ENCODE measurements at regions not wholly inside any gene's neighbourhood (a gene's known extent, or its start where the extent isn't known, plus 50 kb on each side); places are given as distances from the start of the nearest gene placed in this dataset.

GRCh38 chr13:21767032-21767431 is 96.2 kb downstream of the FGF9 start:
- no peak for TF ChIP-seq CTCF (IDR thresholded peaks at IDR 0.05; ENCODE audit: insufficient read depth, low read length, missing control alignments)
- no peak overlapping the region for H3K4me3 ChIP-seq (ENCODE audit: low read depth, low read length)
- ChIA-PET POLR2A (no interaction called here), CTCF (no interaction called here)
- no peak for DNase-seq (ENCODE audit: low read depth, low spot score)

GRCh38 chr13:21771075-21771474 is 100.2 kb downstream of the FGF9 start:
- no peak for TF ChIP-seq CTCF (IDR thresholded peaks at IDR 0.05; ENCODE audit: insufficient read depth, low read length, missing control alignments)
- POLR2A ChIA-PET = no interaction called here
- no peak for DNase-seq (ENCODE audit: low read depth, low spot score)
- CTCF ChIA-PET = no interaction called here
- H3K4me3 ChIP-seq (ENCODE audit: low read depth, low read length) = no peak overlapping the region

- ChIA-PET POLR2A (no interaction called here), CTCF (interaction anchor here (0.7 kb wide), 1 partner anchor 54 kb away, joined by 3 read pairs; no protein-coding TSS in a partner anchor)
- H3K4me3 ChIP-seq (ENCODE audit: low read depth, low read length) = no peak overlapping the region
- no peak for TF ChIP-seq CTCF (IDR thresholded peaks at IDR 0.05; ENCODE audit: insufficient read depth, low read length, missing control alignments)
- DNase-seq (ENCODE audit: low read depth, low spot score) = no peak
Observed at GRCh38 chr13:21777166-21777565, 106.3 kb downstream of the FGF9 start.

GRCh38 chr13:21777813-21778212 is 106.9 kb downstream of the FGF9 start:
- POLR2A ChIA-PET = no interaction called here
- no peak for DNase-seq (ENCODE audit: low read depth, low spot score)
- CTCF ChIA-PET = no interaction called here
- TF ChIP-seq CTCF (IDR thresholded peaks at IDR 0.05; ENCODE audit: insufficient read depth, low read length, missing control alignments) = no peak
- no peak overlapping the region for H3K4me3 ChIP-seq (ENCODE audit: low read depth, low read length)

GRCh38 chr13:21782736-21783135 is 111.9 kb downstream of the FGF9 start:
- ChIA-PET CTCF (no interaction called here), POLR2A (no interaction called here)
- TF ChIP-seq CTCF (IDR thresholded peaks at IDR 0.05; ENCODE audit: insufficient read depth, low read length, missing control alignments) = no peak
- no peak overlapping the region for H3K4me3 ChIP-seq (ENCODE audit: low read depth, low read length)
- no peak for DNase-seq (ENCODE audit: low read depth, low spot score)

GRCh38 chr13:21785990-21786389 is 115.1 kb downstream of the FGF9 start:
- POLR2A ChIA-PET = no interaction called here
- DNase-seq (ENCODE audit: low read depth, low spot score) = no peak
- no peak for TF ChIP-seq CTCF (IDR thresholded peaks at IDR 0.05; ENCODE audit: insufficient read depth, low read length, missing control alignments)
- H3K4me3 ChIP-seq (ENCODE audit: low read depth, low read length) = no peak overlapping the region
- CTCF ChIA-PET = no interaction called here
